Prostate gland (tissue), 2 donors: ENCODE measurements at regions not wholly inside any gene's neighbourhood (a gene's known extent, or its start where the extent isn't known, plus 50 kb on each side); places are given as distances from the start of the nearest gene placed in this dataset.

Experiments used
- DNase-seq: peaks from one replicate; pipeline ENCODE4 v3.0.0-alpha.2; 2019; ENCODE audit warnings: low spot score
- H3K27ac ChIP-seq, 2 donors: fragments of 200-600 bp; sonication (generic); 2 replicates each; pipeline ENCODE4 v1.5.1; 2017 to 2019
- H3K27me3 ChIP-seq: fragments of 200-600 bp; sonication (generic); replicated peaks from 2 replicates; pipeline ENCODE4 v1.5.1; 2019; ENCODE audit not compliant: insufficient read depth
- H3K36me3 ChIP-seq, 2 donors: fragments of 200-600 bp; sonication (generic); 1 replicate in 1 of 2; 2 replicates in 1 of 2; pipeline versions ENCODE4 v1.5.1 to v1.8.1; 2017 to 2019
- H3K4me1 ChIP-seq: fragments of 200-600 bp; sonication (generic); replicated peaks from 2 replicates; pipeline ENCODE4 v1.5.1; 2019
- H3K4me3 ChIP-seq, 2 donors: fragments of 200-600 bp; sonication (generic); 2 replicates each; pipeline ENCODE4 v1.5.1; 2017 to 2019
- H3K9me3 ChIP-seq: fragments of 200-600 bp; sonication (generic); 2 replicates; pipeline ENCODE4 v1.5.1; 2017
- CTCF ChIP-seq, 4 experiments: fragments of 200-600 bp in 2 of 4; fragments of 450-650 bp in 2 of 4; sonication (generic) in 2 of 4; IDR thresholded peaks; 1 replicate in 3 of 4; 2 replicates in 1 of 4; pipeline ENCODE4 v1.5.1; 2016 to 2019; ENCODE audit warnings: antibody characterized with exemption in 4 of 4, mild to moderate bottlenecking in 2 of 4, moderate library complexity in 2 of 4
- POLR2A ChIP-seq: fragments of 450-650 bp; IDR thresholded peaks from one replicate; pipeline ENCODE4 v1.6.1; 2016; ENCODE audit warnings: antibody characterized with exemption, mild to moderate bottlenecking
- POLR2AphosphoS5 ChIP-seq: sonication (generic); formaldehyde crosslinking; IDR thresholded peaks from one replicate; pipeline ENCODE4 v1.6.1; 2017; ENCODE audit warnings: antibody characterized with exemption
- WGBS: methylation state at CpG from one replicate; pipeline ENCODE4 v1.1.5; 2018; 5-methylcytosine and 5-hydroxymethylcytosine counted together
- intact Hi-C: fragments of 100-400 bp; cut with DNase I; formaldehyde crosslinking; loops from one replicate; pipeline ENCODE4 v1.14.2; 2022

- WGBS, result 47% methylated on average over 4 of the region's 4 CpGs
- TF ChIP-seq POLR2AphosphoS5, result no peak
- TF ChIP-seq POLR2A, result no peak
- no peak for TF ChIP-seq CTCF (IDR thresholded peaks at IDR 0.05)
Observed at GRCh38 chr2:58812771-58813344, 571.7 kb upstream of the FANCL start.

GRCh38 chr2:58805126-58805525 is 564.0 kb upstream of the FANCL start:
- intact Hi-C loops, result no loop called here
- H3K36me3 ChIP-seq, result no peaks in the 10 kb centered on the region
- H3K9me3 ChIP-seq, result no peaks in the 10 kb centered on the region
- H3K27me3 ChIP-seq, result no peaks in the 10 kb centered on the region
- H3K4me3 ChIP-seq, result no peak overlapping the region
- TF ChIP-seq POLR2A (no peak), CTCF (IDR thresholded peaks at IDR 0.05) (no peak), POLR2AphosphoS5 (no peak)
- 86% methylated on average over 1 of the region's 1 CpG for WGBS
- DNase-seq, result no peak
- H3K27ac ChIP-seq, result no peak overlapping the region
- H3K4me1 ChIP-seq, result no peaks in the 10 kb centered on the region

More at GRCh38 chr2:58812771-58813344, 571.7 kb upstream of the FANCL start:
- no peak overlapping the region for H3K4me3 ChIP-seq
- DNase-seq, result no peak
- intact Hi-C loops, result no loop called here
- H3K27me3 ChIP-seq, result no peaks in the 10 kb centered on the region
- H3K4me1 ChIP-seq, result no peaks in the 10 kb centered on the region
- no peaks in the 10 kb centered on the region for H3K36me3 ChIP-seq
- no peak overlapping the region for H3K27ac ChIP-seq
- no peaks in the 10 kb centered on the region for H3K9me3 ChIP-seq

- H3K36me3 ChIP-seq, result no peaks in the 10 kb centered on the region
- no peak overlapping the region for H3K27ac ChIP-seq
- no peaks in the 10 kb centered on the region for H3K4me1 ChIP-seq
- 71% methylated on average over 2 of the region's 2 CpGs for WGBS
- no peak overlapping the region for H3K4me3 ChIP-seq
- intact Hi-C loops, result no loop called here
- H3K27me3 ChIP-seq, result no peaks in the 10 kb centered on the region
- no peaks in the 10 kb centered on the region for H3K9me3 ChIP-seq
- no peak for DNase-seq
- no peak for TF ChIP-seq POLR2AphosphoS5
- TF ChIP-seq CTCF (IDR thresholded peaks at IDR 0.05), result no peak
- TF ChIP-seq POLR2A, result no peak
Observed at GRCh38 chr2:58803192-58803591, 562.1 kb upstream of the FANCL start.

GRCh38 chr2:58800881-58801280 is 559.8 kb upstream of the FANCL start:
- Histone ChIP-seq H3K4me3 (no peak overlapping the region), H3K4me1 (no peaks in the 10 kb centered on the region), H3K36me3 (no peaks in the 10 kb centered on the region), H3K9me3 (no peaks in the 10 kb centered on the region), H3K27me3 (no peaks in the 10 kb centered on the region), H3K27ac (no peak overlapping the region)
- no peak for DNase-seq
- intact Hi-C loops, result no loop called here
- WGBS, result 58% methylated on average over 4 of the region's 4 CpGs
- TF ChIP-seq POLR2AphosphoS5, result no peak
- TF ChIP-seq POLR2A, result no peak
- TF ChIP-seq CTCF (IDR thresholded peaks at IDR 0.05), result no peak

- TF ChIP-seq POLR2A (no peak), POLR2AphosphoS5 (no peak), CTCF (IDR thresholded peaks at IDR 0.05) (no peak)
- no peaks in the 10 kb centered on the region for H3K4me1 ChIP-seq
- H3K9me3 ChIP-seq, result no peaks in the 10 kb centered on the region
- H3K27ac ChIP-seq, result no peak overlapping the region
- no peaks in the 10 kb centered on the region for H3K36me3 ChIP-seq
- no peak overlapping the region for H3K4me3 ChIP-seq
- no peaks in the 10 kb centered on the region for H3K27me3 ChIP-seq
- DNase-seq, result no peak
- WGBS, result 95% methylated on average over 6 of the region's 6 CpGs
- intact Hi-C loops, result no loop called here
Observed at GRCh38 chr2:58798676-58799208, 557.6 kb upstream of the FANCL start.
